GF-D8 (cell line): ENCODE measurements at regions not wholly inside any gene's neighbourhood (a gene's known extent, or its start where the extent isn't known, plus 50 kb on each side); places are given as distances from the start of the nearest gene placed in this dataset.

Experiments
- DNase-seq: peaks from one replicate; lab custom pipeline; 2025; lab: John Stamatoyannopoulos, UW

DNA sequence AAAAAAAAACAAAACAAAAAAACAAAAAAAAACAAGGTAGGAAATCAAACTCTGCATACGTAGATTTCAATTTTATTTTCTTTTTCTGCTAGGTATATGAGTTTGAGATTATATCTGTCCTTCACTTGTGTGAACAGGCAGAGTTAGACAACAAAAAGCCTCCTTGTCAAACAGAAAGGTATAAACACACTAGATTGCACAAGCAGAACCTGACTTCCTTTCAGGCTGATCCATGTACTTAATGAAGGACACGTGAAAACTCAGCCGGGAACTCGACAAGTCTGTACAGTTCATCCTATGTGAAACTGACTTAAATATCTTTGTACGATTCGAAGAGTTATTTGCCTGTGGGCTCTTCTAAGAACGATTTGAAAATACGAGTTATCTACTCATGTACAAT lies 254.1 kb downstream of the ARL4A start:
- no peak for DNase-seq

DNA sequence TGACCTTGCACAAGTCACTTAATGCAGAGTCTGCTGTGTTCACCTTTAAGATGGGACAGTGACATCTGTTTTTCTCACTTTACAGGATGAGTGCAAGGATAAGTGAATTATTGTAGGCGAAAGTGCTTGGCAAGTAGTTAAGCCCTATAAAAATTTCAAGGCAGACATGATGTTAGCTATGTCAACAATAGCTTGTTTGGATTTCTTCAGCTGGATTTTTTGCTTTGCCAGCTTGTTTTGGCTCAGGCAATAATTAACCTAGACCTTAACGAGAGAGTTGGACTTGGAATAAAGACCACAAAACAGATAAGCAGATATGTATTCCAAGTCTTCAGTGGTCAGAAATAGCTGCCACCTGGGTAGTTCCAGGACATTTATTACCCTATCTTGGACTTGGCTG lies 255.2 kb downstream of the ARL4A start:
- no peak for DNase-seq

DNA sequence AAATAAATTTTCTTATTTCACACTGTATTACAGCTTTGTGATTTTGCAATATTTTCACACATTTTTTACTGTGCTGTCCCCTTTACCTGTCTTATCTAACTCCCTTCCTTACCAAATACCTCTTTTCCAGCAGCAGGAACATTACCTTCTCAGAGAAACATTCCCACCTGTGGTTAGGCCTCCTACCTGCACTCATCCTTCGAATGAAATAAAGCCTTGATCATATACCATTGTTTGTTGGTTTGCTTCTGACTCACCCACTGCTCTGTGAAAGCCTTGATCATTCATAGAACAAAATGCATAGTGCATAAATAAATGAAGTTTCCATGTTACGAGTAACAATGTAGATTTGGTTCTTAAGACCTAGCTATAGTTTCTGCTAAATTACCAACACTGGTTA lies 256.3 kb downstream of the ARL4A start:
- DNase-seq, result no peak

DNA sequence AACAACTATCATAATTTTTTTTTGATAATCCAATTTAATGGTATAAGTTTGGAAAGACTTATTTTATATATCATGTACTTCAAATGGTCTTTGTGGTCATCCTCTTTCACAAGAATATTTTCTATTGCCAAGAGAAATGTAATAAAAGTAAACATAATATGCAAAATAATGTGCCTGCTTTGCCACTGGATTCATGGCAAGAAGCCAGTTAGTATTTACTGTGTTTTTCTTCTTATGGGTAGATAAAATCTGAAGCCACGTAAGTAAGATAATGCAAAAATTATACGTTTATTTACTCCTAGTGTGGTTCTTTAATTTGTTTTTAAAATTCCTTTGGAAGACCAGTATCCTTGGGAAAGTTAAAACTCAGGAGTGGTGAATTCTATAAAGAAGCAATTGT lies 258.5 kb downstream of the ARL4A start:
- DNase-seq, result no peak

DNA sequence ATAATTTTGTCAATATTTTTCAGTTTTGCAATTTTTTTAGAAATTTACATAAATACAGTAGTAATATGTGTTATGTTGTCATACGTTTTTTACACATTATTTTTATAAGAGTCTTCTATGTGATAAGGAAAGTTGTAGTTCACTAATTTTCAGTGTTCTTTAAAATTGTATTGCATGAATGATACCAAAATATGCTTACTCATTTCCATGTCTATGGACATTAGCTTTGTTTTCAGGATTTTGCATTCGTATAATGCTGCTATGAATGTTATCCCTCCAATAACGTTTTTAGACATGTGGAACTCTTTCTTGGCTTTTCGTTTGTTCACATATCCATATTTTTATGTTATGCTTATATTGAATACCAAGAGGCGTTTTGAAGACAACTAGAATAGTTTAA lies 260.0 kb downstream of the ARL4A start:
- DNase-seq, result no peak

DNA sequence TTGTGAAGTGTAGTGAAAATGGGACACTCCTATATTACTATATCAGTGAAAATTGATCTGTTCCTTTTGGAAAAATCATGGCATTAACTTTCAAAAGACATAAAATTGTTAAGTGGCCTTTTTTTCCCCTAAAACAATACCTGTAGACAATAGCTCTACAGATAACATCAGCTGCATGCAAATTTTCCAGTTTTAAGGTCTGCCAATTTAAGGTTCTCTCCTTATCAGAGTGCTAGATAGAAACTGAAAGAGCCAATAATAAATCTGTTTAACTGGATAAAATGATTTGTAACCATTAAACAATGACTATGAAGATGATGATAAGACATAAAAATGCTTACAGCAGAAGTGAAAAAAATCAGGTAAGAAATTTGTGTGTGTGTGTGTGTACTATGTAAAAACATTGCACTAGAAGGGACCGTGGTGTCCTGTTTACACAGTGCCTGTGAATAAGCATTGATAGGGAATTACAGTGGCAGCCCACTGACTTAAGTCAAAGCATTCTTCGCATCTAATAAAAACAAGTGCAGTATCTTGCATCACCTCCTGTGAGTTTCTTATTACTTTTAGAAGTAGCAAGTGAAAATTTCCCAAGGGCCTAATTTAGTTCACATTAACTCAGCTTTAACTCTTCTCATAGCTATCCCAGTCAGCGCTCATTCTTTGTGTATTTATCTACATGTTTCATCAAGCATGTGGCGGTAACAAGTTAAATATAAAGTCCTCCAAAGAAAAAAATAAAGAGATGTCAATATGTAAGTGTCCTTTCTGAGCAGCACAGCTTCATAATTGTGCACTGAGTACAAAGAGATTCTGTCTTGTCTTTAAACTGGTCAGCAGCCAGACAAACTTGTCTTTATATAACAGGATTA lies 261.9 kb downstream of the ARL4A start:
- DNase-seq, result no peak

DNA sequence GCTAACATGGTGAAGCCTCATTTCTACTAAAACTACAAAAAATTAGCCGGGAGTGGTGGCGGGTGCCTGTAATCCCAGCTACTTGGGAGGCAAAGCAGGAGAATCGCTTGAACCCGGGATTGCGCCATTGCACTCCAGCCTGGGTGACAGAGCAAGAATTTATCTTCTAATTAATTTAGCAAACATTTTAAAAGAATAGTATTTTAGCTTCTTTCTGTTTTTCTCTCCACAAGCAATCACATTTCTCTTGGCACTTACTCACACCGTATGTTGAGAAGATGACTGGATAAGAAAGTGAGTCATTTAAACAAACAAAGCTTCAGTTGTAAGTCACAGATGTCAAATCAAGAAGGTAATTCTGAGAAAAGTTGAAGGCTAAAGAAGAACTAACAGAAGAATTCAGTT lies 264.0 kb downstream of the ARL4A start:
- no peak for DNase-seq

DNA sequence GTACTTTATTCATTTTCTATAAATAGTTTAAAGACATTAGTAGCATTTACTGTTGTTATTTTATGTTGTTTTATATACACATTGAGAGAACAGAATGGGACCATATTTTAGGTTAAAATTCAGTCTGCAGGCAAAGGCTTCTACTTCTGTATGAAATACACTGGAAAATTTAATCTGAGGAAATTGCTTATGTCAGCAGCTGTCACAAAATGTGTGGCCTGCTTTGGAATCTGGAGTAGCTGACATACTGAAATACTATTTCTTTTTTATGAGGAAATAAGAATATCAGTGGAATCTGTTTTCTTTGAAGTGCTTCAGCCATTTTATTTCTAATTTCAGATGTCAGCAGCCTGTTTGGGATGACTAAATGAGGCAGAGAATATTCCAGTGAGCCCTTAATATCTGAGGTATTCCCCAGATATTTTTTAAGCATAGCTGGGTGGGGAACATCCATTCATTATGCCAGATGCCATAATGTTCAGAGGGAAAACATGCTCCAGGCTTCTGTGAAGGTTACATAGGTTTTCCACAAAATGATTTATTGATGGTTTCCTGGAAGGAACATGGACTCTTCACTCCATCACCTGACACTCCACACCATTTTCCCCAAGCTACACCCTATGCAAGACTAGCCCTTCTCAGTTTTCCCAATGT lies 267.1 kb downstream of the ARL4A start:
- no peak for DNase-seq

DNA sequence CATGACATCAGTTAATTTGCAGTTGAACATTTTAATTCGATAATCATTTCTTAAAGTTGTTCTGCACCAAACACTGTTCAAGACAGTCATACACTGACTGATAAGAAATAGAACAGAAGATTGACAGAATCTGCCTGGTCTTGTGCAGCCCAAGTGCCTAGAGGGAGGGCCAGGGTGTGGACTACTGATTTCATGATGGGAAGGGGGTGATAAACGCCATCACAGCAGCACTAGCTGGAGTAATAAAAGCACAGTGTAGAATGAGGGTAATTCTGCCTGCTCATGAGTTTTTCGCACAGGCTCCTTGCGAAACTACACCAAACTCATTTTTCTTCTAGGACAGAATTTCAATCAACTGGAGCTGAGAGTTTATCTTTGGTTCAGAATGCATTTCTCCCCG lies 270.1 kb downstream of the ARL4A start:
- DNase-seq, result no peak

DNA sequence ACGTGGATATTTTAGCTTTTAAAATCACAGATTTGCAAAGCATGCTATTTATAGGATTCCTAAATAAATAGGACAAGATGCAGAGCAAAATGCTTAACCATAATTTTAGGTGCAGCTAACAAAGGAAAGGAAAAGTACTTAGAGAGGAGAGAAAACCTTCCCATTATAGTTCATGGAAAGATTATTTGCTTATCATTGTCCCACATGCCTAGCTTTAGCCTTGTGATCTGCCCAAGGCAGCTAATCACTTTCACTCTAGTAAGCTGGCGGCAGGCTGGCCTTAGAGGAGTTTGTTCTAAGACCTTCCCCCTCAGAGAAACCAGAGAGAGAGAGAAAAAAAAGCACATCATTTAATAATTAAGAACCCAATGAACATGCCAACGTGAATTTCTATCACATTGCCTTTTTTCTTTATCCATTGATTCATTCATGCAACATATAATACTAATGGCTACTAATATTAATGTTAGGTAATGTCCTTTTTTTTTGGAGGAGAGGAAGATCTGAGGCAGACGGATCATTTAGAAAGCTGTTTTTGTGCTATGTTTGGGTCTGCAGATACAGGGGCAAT lies 274.6 kb downstream of the ARL4A start:
- no peak for DNase-seq

DNA sequence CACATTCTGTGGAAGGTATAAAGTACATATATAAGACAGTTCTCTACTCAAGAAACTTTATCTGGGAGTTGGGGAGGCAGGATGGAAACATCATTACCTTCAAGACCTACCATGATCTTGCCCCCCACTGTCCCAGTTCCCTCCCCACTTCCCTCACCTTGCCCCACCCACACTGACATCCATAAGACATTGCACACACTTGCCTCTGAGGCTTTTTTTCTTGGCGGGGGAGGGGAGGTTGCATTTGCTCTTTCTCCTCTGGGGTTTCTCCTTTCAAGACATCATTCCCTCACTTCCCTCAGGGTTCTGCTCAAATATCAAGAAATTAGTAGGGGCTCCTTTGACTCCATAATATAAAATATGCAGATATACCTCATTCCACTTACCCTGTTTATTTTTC lies 276.0 kb downstream of the ARL4A start:
- DNase-seq, result no peak

DNA sequence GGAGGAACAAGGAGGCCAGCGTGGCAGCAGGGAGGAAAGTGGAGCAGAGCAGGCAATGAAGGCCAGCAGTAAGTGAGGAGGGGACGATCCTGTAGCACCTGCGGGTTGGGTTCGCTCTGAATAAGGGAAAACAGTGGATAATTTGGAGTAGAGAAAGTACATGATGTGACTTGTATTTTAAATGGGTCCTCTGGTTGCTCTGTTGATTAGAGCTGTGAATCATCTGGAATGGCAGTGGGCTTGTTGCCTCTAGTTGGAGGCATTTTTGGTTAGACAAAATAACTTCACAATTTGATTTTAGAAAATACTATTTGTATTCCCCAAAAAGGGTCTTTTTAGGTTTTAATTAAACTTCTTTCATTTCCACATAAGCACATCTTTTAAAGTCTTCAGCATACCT lies 277.4 kb downstream of the ARL4A start:
- no peak for DNase-seq

DNA sequence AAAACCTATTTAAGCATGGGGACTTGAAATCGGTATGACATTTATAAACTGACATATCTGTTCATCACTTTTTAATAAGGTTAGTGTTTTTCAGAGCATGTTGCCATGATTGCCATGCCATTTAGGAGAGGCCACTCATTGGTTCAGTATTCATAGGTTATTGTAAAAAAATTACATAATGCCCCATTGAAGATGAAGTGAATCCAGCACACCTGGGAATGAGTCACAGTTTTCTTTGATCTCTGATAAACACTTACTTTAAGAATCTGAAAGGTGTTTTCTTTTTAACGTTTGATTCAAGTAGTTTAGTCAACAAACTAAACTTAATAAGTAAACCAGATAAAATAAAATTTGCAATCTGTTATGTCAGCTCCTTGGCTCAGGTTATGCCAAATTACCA lies 278.3 kb downstream of the ARL4A start:
- no peak for DNase-seq

DNA sequence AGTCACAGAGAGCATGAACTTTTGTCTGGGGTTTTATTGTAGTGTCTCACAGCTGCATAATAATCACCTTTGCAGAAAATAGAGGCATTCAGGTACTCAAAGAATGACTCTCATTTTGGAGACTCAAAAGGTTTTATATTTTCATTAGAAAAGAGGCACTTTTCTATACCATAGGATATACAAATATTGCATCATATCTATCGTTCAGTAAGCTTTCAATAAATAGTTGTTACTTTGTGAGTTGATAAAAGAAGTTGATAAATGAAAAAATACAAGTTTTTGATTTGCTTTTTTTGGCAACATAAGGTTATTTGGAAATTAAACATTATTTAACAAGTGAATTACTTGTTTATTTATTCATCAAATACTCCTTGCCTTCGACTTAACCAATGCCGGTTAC lies 279.9 kb downstream of the ARL4A start:
- no peak for DNase-seq

DNA sequence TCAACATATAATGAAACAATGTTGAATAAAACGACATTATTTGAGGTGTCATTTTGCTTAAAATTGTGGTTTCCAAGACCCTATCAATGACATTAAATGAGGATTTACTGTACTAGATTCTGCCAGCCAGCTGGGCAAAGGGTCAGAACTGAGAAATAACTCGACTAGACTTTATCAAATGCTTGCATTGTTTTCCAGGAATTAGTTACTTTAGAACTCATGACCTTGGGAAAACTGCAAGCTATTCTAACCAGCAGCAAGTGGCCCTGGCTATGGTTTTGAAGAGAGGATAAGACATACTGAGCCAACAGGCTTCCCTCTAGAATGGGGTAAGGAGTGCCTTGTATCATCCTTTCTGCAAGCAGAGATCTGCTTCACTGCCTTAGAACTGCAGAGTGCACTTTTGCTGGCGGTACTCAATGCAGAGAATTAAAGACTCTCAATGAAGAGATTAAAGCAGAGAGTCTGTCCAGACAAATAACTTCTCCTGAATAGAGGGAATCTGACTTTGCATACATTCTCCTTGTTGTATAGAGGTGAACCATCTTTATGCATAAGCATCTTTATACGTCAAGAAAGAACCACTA lies 281.5 kb downstream of the ARL4A start:
- no peak for DNase-seq

DNA sequence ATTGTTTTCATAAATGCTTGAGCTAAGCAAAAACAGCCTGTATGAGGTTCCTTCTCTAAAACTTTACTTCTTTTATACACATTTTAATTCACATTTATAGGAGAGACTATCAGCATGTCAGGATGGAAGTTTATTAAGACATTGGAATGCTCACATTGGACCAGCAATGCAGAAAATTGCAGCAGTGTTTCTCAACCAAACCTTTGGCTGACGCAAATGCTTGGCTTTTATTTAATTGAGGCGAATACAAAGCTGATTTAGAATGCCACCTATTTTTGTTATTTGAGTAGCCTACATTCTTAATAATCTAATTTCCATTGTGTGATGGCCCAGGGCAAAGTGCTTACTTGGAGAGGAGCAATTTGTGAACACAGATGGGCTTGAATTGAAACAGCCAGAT lies 283.2 kb downstream of the ARL4A start:
- no peak for DNase-seq

DNA sequence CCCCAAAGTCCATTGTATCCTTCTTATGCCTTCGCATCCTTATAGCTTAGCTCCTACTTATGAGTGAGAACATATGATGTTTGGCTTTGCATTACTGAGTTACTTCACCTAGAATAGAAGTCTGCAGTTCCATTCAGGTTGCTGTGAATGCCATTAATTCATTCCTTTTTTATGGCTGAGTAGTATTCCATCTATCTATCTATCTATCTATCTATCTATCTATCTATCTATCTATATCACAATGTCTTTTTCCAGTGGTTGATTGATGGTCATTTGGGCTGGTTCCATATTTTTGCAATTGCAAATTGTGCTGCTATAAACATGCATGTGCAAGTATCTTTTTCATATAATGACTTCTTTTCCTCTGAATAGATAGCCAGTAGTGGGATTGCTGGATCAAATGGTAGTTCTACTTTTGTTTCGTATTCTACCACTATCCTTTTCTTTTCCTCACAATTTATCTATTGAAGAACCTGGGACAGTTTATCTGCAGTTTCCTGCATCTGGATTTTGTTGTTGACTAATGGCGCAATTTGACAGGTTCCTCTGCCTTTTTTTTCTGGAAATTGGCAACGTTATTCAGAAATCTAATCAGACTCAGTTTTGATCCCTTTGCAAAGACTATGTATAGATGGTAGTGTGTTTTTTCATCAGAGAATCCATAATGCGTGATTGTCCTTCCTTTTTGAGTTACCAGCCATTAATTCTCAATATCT lies 287.2 kb downstream of the ARL4A start:
- no peak for DNase-seq

DNA sequence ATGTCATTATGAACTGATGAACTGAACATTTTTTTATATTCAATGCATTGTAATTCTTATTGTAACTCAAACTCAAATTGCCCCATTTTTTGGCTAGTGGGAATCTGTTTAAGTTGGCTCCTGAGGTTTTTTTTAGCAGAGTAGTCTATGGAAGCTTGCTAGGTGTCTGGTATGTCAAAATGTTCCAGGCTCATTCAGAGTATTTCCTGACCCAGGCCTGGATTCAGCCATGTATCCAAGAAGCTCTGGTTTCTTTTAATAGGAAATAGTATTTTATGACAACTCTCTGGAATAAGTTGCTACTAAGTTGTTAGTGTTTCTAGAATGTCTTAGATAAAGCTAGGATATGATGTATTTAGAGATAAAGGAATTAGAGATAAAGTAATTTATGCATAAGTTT lies 288.0 kb downstream of the ARL4A start:
- DNase-seq, result no peak

DNA sequence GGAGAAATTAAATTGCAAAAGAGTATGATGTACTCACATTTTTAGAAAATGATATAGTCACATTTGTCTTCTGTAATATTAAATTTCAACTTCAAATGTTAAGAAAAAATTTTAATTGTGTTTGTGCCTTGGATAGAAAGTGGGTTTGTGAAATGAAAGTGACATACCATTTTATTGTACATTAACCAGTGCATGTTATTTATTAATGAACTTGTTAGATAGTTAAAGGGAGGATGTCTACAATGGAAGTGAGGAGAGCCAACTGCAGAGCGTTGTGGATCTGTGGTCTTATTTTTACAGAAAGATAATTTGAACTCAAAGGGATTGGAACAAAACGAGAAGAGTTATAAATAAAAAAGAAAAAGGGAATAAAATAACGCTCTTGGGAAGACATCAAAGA lies 291.7 kb downstream of the ARL4A start:
- DNase-seq, result no peak

DNA sequence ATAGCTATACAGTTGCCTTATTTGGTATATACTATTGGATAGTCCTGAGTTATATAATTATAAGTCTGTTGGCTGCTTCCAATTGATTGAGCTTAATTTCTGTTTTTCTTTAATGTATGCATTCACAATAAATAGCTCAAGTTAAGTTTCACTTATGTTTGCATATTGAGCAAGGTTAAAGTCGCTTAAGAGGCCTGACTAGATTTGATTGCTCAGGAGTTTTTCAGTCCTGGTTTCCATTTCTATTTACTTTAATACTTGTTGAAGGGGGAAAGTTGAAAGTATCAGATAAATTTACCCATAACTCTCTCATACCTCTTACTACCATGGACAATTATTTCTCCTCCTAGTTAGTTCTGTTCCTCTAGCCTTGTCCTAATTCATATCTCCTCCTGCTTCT lies 294.7 kb downstream of the ARL4A start:
- no peak for DNase-seq

DNA sequence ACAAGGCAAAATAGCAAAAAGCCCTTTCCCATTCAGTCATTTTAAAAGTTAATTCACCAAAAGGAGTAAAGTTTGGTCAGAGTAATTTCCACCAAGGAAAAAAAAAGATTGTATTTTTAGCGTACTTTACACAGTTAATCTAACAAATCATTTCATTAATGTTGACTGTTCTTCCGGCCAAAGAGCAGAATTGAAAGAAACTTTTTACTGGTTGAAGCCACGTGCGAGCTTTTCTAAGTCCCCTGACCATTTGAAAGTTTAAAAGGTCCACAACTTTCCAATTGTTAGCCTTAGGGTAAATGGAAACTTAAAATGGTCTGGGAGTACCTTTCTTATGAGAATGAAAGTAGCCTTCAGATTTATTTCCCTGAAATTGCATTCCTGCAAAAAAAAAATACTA lies 296.7 kb downstream of the ARL4A start:
- DNase-seq, result no peak

DNA sequence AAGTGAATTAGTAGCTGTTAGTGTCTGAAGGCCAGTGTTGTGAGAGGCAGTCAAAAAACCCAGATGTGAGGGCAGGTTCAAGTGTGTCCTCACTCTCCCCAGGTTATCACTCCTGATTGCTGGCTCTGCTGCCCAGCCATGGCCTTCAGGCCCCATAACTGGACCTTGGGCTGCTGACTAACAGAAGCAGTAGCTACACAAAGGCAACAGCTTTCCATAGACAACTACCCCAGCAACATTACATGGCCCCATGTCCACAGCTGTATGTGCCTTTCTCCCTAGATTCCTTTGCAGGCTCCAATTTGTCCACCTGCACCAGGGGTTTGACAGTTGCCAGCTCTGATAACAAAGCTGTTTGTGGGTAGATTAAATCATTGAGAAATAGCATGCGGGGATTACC lies 297.8 kb downstream of the ARL4A start:
- no peak for DNase-seq
